HCT116 (cell line): ENCODE measurements at regions not wholly inside any gene's neighbourhood (a gene's known extent, or its start where the extent isn't known, plus 50 kb on each side); places are given as distances from the start of the nearest gene placed in this dataset.
"Not testable (repeated sequence)": the region's sequence is repeated elsewhere in the genome, so short reads cannot be mapped to it uniquely, and the experiment has no call there.

Experiments used
- EGR1 ChIP-seq: IDR thresholded peaks from 2 replicates; pipeline ENCODE4 v1.6.1; 2012; ENCODE audit warnings: low read depth
- EZH2 ChIP-seq: fragments of 200-600 bp; sonication (generic); IDR thresholded peaks from 2 replicates; pipeline ENCODE4 v1.6.1; 2017; ENCODE audit warnings: antibody characterized with exemption, mixed run types
- RAD21 ChIP-seq: IDR thresholded peaks from 2 replicates; pipeline ENCODE4 v1.6.1; 2012; ENCODE audit warnings: low read depth, mild to moderate bottlenecking
- SIN3A ChIP-seq: IDR thresholded peaks from 2 replicates; pipeline ENCODE4 v1.6.1; 2012; ENCODE audit warnings: low read depth
- TCF7L2 ChIP-seq: IDR thresholded peaks from 2 replicates; pipeline ENCODE4 v1.7.0; 2011; ENCODE audit warnings: borderline replicate concordance, inconsistent platforms; ENCODE audit not compliant: insufficient read depth, insufficient read length; ENCODE audit errors: extremely low read depth
- ZFX ChIP-seq: fragments of 450-650 bp; IDR thresholded peaks from 2 replicates; pipeline ENCODE4 v1.6.1; 2017
- ZNF274 ChIP-seq: fragments of 200-500 bp; sonication (Bioruptor generic); IDR thresholded peaks from 2 replicates; pipeline ENCODE4 v1.6.1; 2014; ENCODE audit warnings: mild to moderate bottlenecking, low read depth, low read length, inconsistent platforms
- TF ChIP-seq, protein P1 (sequence below), 3 experiments: fragments of 200-600 bp in 1 of 3; sonication (generic) in 1 of 3; IDR thresholded peaks in 2 of 3; conservative IDR thresholded peaks in 1 of 3; 2 replicates each; pipeline ENCODE4 v1.5.1; 2012 to 2017; ENCODE audit warnings: low read depth in 2 of 3, low read length in 2 of 3, antibody characterized with exemption in 1 of 3, borderline replicate concordance in 1 of 3, control low read depth in 1 of 3, mild to moderate bottlenecking in 1 of 3, mixed read lengths in 1 of 3, mixed run types in 1 of 3, moderate library complexity in 1 of 3; ENCODE audit not compliant: insufficient read depth in 1 of 3
- TF ChIP-seq, protein P2 (sequence below): IDR thresholded peaks from 2 replicates; pipeline ENCODE4 v1.6.1; 2012; ENCODE audit warnings: low read depth

DNA sequence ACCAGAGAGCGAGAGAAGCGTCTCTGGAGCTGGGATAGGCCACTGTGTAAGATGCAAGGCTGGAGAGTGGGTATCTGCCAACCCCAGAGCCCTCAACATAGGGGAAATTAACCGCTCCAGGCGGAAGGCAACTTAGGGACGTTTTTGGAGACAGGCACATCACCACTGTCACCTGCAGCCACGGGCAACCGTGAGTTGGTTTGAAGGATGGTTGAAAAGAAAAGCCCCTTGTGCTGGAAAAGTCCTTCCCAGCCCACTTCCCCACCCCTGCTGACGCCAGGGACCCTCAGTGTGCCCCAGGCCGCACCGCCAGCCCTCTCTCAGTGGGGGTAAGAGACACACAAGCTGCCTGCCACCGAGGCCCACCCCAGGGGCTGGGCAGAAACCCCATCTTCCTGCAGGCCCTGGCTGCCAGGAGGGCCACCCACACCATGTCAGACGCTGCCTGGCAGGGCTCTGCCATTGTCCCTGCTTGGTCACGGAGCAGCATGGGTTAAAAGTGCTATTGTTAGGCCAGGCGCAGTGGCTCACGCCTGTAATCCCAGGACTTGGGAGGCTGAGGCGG is 139.4 kb downstream of the NPIPB11 start:
- not testable (repeated sequence) for TF ChIP-seq RAD21, EGR1, ZNF274, EZH2, SIN3A, TCF7L2, ZFX
- TF ChIP-seq, protein P1, sequence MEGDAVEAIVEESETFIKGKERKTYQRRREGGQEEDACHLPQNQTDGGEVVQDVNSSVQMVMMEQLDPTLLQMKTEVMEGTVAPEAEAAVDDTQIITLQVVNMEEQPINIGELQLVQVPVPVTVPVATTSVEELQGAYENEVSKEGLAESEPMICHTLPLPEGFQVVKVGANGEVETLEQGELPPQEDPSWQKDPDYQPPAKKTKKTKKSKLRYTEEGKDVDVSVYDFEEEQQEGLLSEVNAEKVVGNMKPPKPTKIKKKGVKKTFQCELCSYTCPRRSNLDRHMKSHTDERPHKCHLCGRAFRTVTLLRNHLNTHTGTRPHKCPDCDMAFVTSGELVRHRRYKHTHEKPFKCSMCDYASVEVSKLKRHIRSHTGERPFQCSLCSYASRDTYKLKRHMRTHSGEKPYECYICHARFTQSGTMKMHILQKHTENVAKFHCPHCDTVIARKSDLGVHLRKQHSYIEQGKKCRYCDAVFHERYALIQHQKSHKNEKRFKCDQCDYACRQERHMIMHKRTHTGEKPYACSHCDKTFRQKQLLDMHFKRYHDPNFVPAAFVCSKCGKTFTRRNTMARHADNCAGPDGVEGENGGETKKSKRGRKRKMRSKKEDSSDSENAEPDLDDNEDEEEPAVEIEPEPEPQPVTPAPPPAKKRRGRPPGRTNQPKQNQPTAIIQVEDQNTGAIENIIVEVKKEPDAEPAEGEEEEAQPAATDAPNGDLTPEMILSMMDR (IDR thresholded peaks at IDR 0.05 in 2 of 3, conservative IDR thresholded peaks at IDR 0.05 in 1 of 3; ENCODE audit: borderline replicate concordance in 1 of 3, insufficient read depth in 1 of 3, low read depth in 2 of 3, low read length in 2 of 3), result not testable (repeated sequence)
- TF ChIP-seq, protein P2, sequence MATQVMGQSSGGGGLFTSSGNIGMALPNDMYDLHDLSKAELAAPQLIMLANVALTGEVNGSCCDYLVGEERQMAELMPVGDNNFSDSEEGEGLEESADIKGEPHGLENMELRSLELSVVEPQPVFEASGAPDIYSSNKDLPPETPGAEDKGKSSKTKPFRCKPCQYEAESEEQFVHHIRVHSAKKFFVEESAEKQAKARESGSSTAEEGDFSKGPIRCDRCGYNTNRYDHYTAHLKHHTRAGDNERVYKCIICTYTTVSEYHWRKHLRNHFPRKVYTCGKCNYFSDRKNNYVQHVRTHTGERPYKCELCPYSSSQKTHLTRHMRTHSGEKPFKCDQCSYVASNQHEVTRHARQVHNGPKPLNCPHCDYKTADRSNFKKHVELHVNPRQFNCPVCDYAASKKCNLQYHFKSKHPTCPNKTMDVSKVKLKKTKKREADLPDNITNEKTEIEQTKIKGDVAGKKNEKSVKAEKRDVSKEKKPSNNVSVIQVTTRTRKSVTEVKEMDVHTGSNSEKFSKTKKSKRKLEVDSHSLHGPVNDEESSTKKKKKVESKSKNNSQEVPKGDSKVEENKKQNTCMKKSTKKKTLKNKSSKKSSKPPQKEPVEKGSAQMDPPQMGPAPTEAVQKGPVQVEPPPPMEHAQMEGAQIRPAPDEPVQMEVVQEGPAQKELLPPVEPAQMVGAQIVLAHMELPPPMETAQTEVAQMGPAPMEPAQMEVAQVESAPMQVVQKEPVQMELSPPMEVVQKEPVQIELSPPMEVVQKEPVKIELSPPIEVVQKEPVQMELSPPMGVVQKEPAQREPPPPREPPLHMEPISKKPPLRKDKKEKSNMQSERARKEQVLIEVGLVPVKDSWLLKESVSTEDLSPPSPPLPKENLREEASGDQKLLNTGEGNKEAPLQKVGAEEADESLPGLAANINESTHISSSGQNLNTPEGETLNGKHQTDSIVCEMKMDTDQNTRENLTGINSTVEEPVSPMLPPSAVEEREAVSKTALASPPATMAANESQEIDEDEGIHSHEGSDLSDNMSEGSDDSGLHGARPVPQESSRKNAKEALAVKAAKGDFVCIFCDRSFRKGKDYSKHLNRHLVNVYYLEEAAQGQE, result not testable (repeated sequence)
